MCF 10A (cell line): ENCODE measurements at regions not wholly inside any gene's neighbourhood (a gene's known extent, or its start where the extent isn't known, plus 50 kb on each side); places are given as distances from the start of the nearest gene placed in this dataset.

Source experiments
- BruUV-seq: library from RNA; stranded (reverse); fragments of 400-500 nt; replicated peaks from 2 replicates; lab custom pipeline; 2021; lab: Mats Ljungman, UMichigan
- CTCF ChIA-PET: fragments of 300-600 bp; sonication (Branson Sonifier 250); formaldehyde crosslinking; extraction: SDS; loops from one replicate; lab custom pipeline; 2021; ENCODE audit warnings: antibody characterized with exemption, inconsistent platforms; lab: Yijun Ruan, JAX
- POLR2A ChIA-PET: fragments of 300-600, 350-650 bp; sonication (Branson Sonifier 250); formaldehyde crosslinking; extraction: SDS; loops from one replicate; lab custom pipeline; 2020; ENCODE audit warnings: antibody characterized with exemption, inconsistent platforms; lab: Yijun Ruan, JAX
- DNase-seq: peaks from one replicate; pipeline ENCODE4 v3.0.0-alpha.2; 2018; ENCODE audit not compliant: unreplicated experiment
- H3K27ac Mint-ChIP-seq: one replicate; pipeline ENCODE4 v1.8.0; 2022; ENCODE audit warnings: mild to moderate bottlenecking, low read depth, mixed read lengths; ENCODE audit not compliant: unreplicated experiment
- H3K27me3 Mint-ChIP-seq: one replicate; pipeline ENCODE4 v1.8.0; 2022; ENCODE audit warnings: mixed read lengths; ENCODE audit not compliant: insufficient read depth, unreplicated experiment
- H3K36me3 Mint-ChIP-seq: one replicate; pipeline ENCODE4 v1.8.0; 2022; ENCODE audit warnings: mild to moderate bottlenecking, moderate library complexity, mixed read lengths; ENCODE audit not compliant: insufficient read depth, unreplicated experiment
- H3K4me1 Mint-ChIP-seq: one replicate; pipeline ENCODE4 v1.8.0; 2022; ENCODE audit warnings: mixed read lengths; ENCODE audit not compliant: insufficient read depth, unreplicated experiment
- H3K4me3 Mint-ChIP-seq: one replicate; pipeline ENCODE4 v1.8.0; 2022; ENCODE audit warnings: mild to moderate bottlenecking, moderate library complexity, mixed read lengths; ENCODE audit not compliant: unreplicated experiment
- H3K9me3 Mint-ChIP-seq: one replicate; pipeline ENCODE4 v1.8.0; 2022; ENCODE audit warnings: mixed read lengths; ENCODE audit not compliant: unreplicated experiment
- intact Hi-C: fragments of 100-400 bp; cut with micrococcal nuclease; formaldehyde crosslinking; loops from 2 replicates; pipeline ENCODE4 v1.14.1; 2022
- TF ChIP-seq, protein P1 (sequence below): fragments of 200-600 bp; IDR thresholded peaks from one replicate; pipeline ENCODE4 v1.8.0; 2022; ENCODE audit warnings: antibody characterized with exemption, mild to moderate bottlenecking; ENCODE audit not compliant: unreplicated experiment

DNA sequence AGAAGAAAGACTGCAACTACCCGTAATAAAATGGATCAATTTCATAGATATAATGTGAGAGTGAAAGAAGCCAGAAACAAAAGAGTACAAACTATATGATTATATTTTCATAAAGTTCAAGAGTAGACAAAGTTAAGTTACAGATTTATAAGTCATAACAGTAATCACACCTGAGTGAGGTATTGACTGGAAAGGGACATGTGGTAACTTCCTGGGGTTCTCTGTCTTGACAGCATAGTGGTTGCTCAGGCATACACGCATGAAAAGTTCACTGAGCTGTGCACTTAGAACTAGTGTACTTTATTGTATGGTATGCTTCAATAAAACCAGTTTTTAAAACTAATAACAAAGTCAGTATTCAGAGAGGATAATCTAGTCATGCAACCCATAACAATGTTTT lies 653.6 kb downstream of the EPM2A start:
- no peaks in the 10 kb centered on the region for H3K36me3 Mint-ChIP-seq
- H3K9me3 Mint-ChIP-seq = no peaks in the 10 kb centered on the region
- POLR2A ChIA-PET = no interaction called here
- H3K27ac Mint-ChIP-seq = no peak overlapping the region
- no peak overlapping the region for H3K4me3 Mint-ChIP-seq
- CTCF ChIA-PET = no interaction called here
- intact Hi-C loops = no loop called here
- no TSS peak for BruUV-seq
- TF ChIP-seq, protein P1, sequence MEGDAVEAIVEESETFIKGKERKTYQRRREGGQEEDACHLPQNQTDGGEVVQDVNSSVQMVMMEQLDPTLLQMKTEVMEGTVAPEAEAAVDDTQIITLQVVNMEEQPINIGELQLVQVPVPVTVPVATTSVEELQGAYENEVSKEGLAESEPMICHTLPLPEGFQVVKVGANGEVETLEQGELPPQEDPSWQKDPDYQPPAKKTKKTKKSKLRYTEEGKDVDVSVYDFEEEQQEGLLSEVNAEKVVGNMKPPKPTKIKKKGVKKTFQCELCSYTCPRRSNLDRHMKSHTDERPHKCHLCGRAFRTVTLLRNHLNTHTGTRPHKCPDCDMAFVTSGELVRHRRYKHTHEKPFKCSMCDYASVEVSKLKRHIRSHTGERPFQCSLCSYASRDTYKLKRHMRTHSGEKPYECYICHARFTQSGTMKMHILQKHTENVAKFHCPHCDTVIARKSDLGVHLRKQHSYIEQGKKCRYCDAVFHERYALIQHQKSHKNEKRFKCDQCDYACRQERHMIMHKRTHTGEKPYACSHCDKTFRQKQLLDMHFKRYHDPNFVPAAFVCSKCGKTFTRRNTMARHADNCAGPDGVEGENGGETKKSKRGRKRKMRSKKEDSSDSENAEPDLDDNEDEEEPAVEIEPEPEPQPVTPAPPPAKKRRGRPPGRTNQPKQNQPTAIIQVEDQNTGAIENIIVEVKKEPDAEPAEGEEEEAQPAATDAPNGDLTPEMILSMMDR = no peak
- no peak for DNase-seq
- no peaks in the 10 kb centered on the region for H3K27me3 Mint-ChIP-seq
- H3K4me1 Mint-ChIP-seq = peaks cover 10% of the 10 kb centered on the region

DNA sequence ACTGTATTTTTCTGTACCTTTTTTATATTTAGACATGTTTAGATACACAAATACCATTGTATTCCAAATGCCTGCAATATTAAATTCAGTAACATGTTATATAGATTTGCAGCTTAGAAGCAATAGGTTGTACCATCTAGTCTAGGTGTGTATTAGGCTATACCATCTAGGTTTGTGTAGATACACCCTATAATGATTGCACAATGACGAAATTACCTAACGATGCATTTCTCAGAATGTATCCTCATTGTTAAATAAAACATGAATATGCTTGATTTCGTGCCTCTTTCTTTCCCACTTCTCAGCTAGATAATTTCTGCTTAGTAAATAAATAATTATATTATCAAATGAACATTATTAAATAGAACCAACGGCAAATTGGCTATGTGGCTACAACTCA lies 653.0 kb downstream of the EPM2A start:
- intact Hi-C loops = no loop called here
- H3K27me3 Mint-ChIP-seq = no peaks in the 10 kb centered on the region
- no peaks in the 10 kb centered on the region for H3K9me3 Mint-ChIP-seq
- no peak overlapping the region for H3K27ac Mint-ChIP-seq
- TF ChIP-seq, protein P1 = no peak
- POLR2A ChIA-PET = no interaction called here
- H3K4me3 Mint-ChIP-seq = no peak overlapping the region
- CTCF ChIA-PET = no interaction called here
- no TSS peak for BruUV-seq
- no peak for DNase-seq
- no peaks in the 10 kb centered on the region for H3K36me3 Mint-ChIP-seq
- peaks cover 11% of the 10 kb centered on the region for H3K4me1 Mint-ChIP-seq

DNA sequence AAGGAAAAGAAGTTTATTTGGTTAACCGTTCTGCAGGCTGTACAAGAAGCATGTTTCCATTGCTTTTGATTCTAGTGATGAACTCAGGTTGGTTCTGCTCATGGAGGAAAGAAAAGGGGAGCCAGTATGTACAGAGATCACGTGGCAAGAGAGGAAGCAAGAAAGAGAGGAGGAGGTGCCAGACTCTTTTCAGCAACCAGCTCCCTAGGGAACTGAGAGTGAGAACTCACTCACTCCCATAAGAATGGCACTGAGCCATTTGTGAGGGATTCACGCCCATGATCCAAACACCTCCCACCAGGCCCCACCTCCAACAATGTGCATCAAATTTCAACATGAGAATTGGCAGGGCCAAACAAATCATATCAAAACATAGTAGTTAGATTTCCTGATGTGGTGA lies 649.1 kb downstream of the EPM2A start:
- Mint-ChIP-seq H3K4me1 (peaks cover 11% of the 10 kb centered on the region), H3K4me3 (no peak overlapping the region), H3K27me3 (no peaks in the 10 kb centered on the region), H3K27ac (no peak overlapping the region), H3K9me3 (no peaks in the 10 kb centered on the region), H3K36me3 (no peaks in the 10 kb centered on the region)
- intact Hi-C loops = no loop called here
- POLR2A ChIA-PET = no interaction called here
- CTCF ChIA-PET = no interaction called here
- peak; percentile 87 for DNase-seq
- TF ChIP-seq, protein P1 = no peak
- no TSS peak for BruUV-seq

DNA sequence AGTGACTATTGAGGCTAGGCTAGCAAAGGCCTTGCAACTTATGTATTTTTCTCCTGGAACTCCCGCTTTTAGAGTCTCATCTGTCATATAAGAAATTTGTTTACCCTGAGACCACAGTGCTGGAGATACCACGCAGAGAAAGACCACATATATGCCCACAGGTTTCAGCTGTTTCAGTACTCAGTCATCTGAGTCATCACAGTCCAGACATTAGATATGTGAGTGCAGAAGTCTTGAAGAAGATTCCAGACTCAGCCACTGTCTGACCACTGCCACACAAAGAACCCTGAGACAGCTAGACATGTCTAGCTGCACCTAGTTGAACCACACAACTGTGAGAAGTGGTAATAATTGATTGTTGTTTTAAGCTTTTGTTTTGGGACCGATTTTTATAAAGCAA lies 648.3 kb downstream of the EPM2A start:
- POLR2A ChIA-PET = interaction anchor here (1.0 to 1.4 kb wide), 2 partner anchors 10 to 17 kb away, joined by 3 to 4 read pairs; no protein-coding TSS in a partner anchor
- TF ChIP-seq, protein P1 = no peak
- BruUV-seq = no TSS peak
- Mint-ChIP-seq H3K36me3 (no peaks in the 10 kb centered on the region), H3K4me1 (peaks cover 11% of the 10 kb centered on the region), H3K4me3 (no peak overlapping the region), H3K27me3 (no peaks in the 10 kb centered on the region), H3K27ac (no peak overlapping the region), H3K9me3 (no peaks in the 10 kb centered on the region)
- CTCF ChIA-PET = interaction anchor here (1.5 kb wide), 1 partner anchor 10 kb away, joined by 3 read pairs; no protein-coding TSS in a partner anchor
- intact Hi-C loops = no loop called here
- DNase-seq = no peak
